ENCODE measurements at regions not wholly inside any gene's neighbourhood (a gene's known extent, or its start where the extent isn't known, plus 50 kb on each side); places are given as distances from the start of the nearest gene placed in this dataset.

DNA sequence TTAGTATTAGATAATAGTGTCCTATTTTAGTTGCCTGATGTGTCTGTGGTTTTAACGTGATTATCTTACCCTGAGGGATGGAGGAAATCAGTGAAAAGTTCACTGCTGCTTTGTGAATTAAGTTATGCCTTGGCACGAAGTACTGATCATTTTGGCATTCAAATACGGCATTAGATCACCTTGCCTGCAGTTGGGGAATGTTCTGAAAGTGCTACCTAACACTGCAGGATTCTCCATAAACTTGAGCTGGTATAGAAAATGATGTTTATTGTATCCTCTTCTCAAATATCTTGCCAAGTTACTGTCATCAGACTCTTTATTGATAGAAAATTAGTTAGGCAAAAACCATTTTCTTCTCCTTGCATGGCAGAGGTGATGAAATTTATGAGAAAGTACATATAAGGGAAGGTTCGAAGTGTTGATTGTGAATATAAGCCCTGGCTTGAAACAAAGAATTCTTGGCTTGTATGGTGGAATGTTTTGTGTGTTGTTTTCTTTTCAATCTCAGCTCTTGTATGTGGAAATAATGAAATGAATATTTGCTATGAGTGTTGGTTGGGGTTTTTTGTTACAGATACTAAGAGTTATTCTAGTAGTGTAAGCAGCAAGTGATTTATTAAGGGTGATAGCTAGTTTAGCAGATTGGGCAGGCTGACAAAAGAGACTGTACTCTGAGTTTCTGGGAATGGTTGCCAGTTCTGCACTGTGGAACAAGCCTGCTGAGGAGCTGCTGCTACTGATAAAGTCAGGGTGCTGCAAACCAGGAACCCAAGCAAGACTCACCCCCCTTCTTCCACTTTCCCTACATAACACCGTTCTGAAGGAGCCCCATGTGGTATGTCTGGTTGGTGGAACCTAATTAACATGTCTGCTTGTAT, 448.3 kb downstream of the PCNX1 start:
- Histone ChIP-seq H2BK15ac (ENCODE audit: low read depth, low read length) (0 out of 3 replicates have a peak overlapping the region, but pooled peaks have one; percentile 4), H3K79me1 (ENCODE audit: low read depth in 1 of 2, low read length in 2 of 2) (peaks cover 21 to 64% of the 10 kb centered on the region in 2 experiments), H3K27ac (ENCODE audit: insufficient read depth, low read length) (peak overlapping the region; percentile 65; the same call in 1 of the 2 replicates), H3K18ac (ENCODE audit: low read depth, low read length) (peak overlapping the region; percentile 53; the same call in 1 of the 2 replicates), H2BK5ac (ENCODE audit: low read depth, low read length, poor library complexity, severe bottlenecking) (peak overlapping the region; percentile 73), H3K36me3 (ENCODE audit: control insufficient read depth, insufficient read depth, low read length) (no peaks in the 10 kb centered on the region), H3K4me3 (ENCODE audit: insufficient read depth, low read depth, low read length) (no peak overlapping the region), H2BK120ac (ENCODE audit: low read depth, low read length) (peak overlapping the region; percentile 21; the same call in 1 of the 2 replicates), H3K9ac (ENCODE audit: low read depth, low read length) (peak overlapping the region; percentile 47), H3K27me3 (ENCODE audit: control insufficient read depth, insufficient read depth, low read length) (no peaks in the 10 kb centered on the region), H3K14ac (replicated peaks; ENCODE audit: low read depth, low read length) (0 out of 2 replicates have a peak overlapping the region, but pooled peaks have one; percentile 1), H2AK5ac (ENCODE audit: low read depth, low read length) (peak overlapping the region; percentile 37), H4K8ac (ENCODE audit: low read depth in 2 of 2, low read length in 2 of 2) (peak overlapping the region; percentile 34 to 62; a peak in 3 of 4 replicates), H2BK20ac (ENCODE audit: low read depth, low read length) (peak overlapping the region; percentile 19; the same call in 1 of the 2 replicates), H3K4me2 (ENCODE audit: low read depth, low read length) (peak overlapping the region; percentile 53), H2AFZ (replicated peaks; ENCODE audit: low read length, poor library complexity) (no peak overlapping the region), H3K9me1 (ENCODE audit: insufficient read depth, low read length) (peaks cover 6% of the 10 kb centered on the region; the same call in 1 of the 2 replicates), H3K4ac (ENCODE audit: low read depth, low read length) (peak overlapping the region; percentile 59), H4K5ac (ENCODE audit: low read depth, low read length) (peak overlapping the region; percentile 36; the same call in 1 of the 2 replicates), H4K91ac (ENCODE audit: insufficient read depth, low read depth, low read length) (peak overlapping the region; percentile 67; the same call in 1 of the 2 replicates), H3K23ac (ENCODE audit: low read depth, low read length) (peak overlapping the region; percentile 10; the same call in 1 of the 2 replicates), H3K4me1 (ENCODE audit: control insufficient read depth, insufficient read depth, low read length) (peaks cover 17% of the 10 kb centered on the region), H2AK9ac (replicated peaks; ENCODE audit: low read depth, low read length, poor library complexity) (no peak overlapping the region), H4K20me1 (ENCODE audit: insufficient read depth, low read length) (peaks cover 10% of the 10 kb centered on the region; the same call in 1 of the 2 replicates), H3K56ac (ENCODE audit: extremely low read depth, insufficient read depth, low read length) (no peak overlapping the region), H3K9me3 (ENCODE audit: control insufficient read depth, insufficient read depth, low read length) (no peaks in the 10 kb centered on the region)
- POLR2A ChIA-PET (ENCODE audit: unreplicated experiment): no interaction called here
- DNase-seq (peak; percentile 68), ATAC-seq (ENCODE audit: low read depth) (peak; percentile 67)
- intact Hi-C loops (cut with micrococcal nuclease): loop anchor here (5.0 kb wide), 1 partner anchor 57 kb away; no protein-coding TSS in a partner anchor
- dilution Hi-C loops (cut with HindIII; ENCODE audit: low sequenced_read_pairs, unreplicated experiment): no loop called here
- 10% methylated on average over 2 of the region's 5 CpGs; no CpG with 5 or more reads in 1 of the 2 experiments for WGBS, 2 experiments (ENCODE audit: extremely low coverage in 2 of 2, insufficient read length in 1 of 2)
- in situ Hi-C loops (cut with MboI; ENCODE audit: low sequenced_read_pairs): no loop called here
- CTCF ChIA-PET: interaction anchor here (0.6 kb wide), 1 partner anchor 12 kb away, joined by 3 read pairs; no protein-coding TSS in a partner anchor
- TF ChIP-seq RAD21 (IDR thresholded peaks at IDR 0.05; ENCODE audit: low read length): no peak
- no TSS peak for BruUV-seq (replicated peaks)
